ENCODE measurements at regions not wholly inside any gene's neighbourhood (a gene's known extent, or its start where the extent isn't known, plus 50 kb on each side); places are given as distances from the start of the nearest gene placed in this dataset.

DNA sequence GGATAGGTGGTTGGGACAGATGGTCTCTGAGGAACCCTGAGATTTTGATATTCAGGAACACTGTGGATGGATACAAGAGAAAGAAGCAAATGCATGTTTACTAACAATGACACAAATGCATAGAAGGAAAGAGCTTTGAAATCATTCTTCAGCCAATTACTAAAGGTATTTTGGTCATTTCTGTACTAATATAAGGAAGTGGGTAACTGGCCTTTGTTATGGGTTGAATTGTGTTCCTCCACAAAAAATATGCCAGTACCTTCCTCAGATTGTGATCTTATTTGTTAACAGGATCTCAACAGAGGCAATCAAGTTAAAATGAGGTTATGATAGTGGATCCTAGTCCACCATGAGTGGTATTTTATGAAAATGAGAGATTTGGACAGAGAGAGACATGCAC lies 68.7 kb upstream of the KCNA3 start:
- no peaks in the 10 kb centered on the region for H3F3A ChIP-seq (ENCODE audit: low read length, unreplicated experiment)
- no peak overlapping the region for H3K4me2 ChIP-seq (ENCODE audit: low read length)
- BruUV-seq (replicated peaks) = no TSS peak
- no peak overlapping the region for H3K4me3 ChIP-seq (ENCODE audit: low read length)
- peaks cover 8% of the 10 kb centered on the region; the same call in 1 of the 2 replicates for H3K27me3 ChIP-seq (ENCODE audit: low read length)
- H3K4me1 ChIP-seq (ENCODE audit: insufficient read depth, low read length) = no peaks in the 10 kb centered on the region
- H3K79me2 ChIP-seq (ENCODE audit: low read length) = no peaks in the 10 kb centered on the region
- H3K9ac ChIP-seq (ENCODE audit: low read length) = no peak overlapping the region
- no peak overlapping the region for H3K27ac ChIP-seq (ENCODE audit: low read length)
- no peaks in the 10 kb centered on the region for H4K20me1 ChIP-seq (ENCODE audit: low read length)
- H3K9me3 ChIP-seq (ENCODE audit: low read length) = no peaks in the 10 kb centered on the region
- TF ChIP-seq CTCF (conservative IDR thresholded peaks at IDR 0.05; ENCODE audit: low read depth, low read length) (no peak), EZH2 (IDR thresholded peaks at IDR 0.05; ENCODE audit: low read length, unreplicated experiment) (no peak), EZH2phosphoT487 (IDR thresholded peaks at IDR 0.05; ENCODE audit: borderline replicate concordance, low read length) (no peak)
- ATAC-seq (no peak), DNase-seq (no peak)
- intact Hi-C loops (cut with micrococcal nuclease) = no loop called here
- H2AFZ ChIP-seq (ENCODE audit: low read length) = no peak overlapping the region
- no peaks in the 10 kb centered on the region for H3K36me3 ChIP-seq (ENCODE audit: low read depth, low read length)
- H3K9me2 ChIP-seq (replicated peaks; ENCODE audit: low read length) = no peaks in the 10 kb centered on the region
- ChIA-PET CTCF (no interaction called here), POLR2A (ENCODE audit: unreplicated experiment) (no interaction called here)

DNA sequence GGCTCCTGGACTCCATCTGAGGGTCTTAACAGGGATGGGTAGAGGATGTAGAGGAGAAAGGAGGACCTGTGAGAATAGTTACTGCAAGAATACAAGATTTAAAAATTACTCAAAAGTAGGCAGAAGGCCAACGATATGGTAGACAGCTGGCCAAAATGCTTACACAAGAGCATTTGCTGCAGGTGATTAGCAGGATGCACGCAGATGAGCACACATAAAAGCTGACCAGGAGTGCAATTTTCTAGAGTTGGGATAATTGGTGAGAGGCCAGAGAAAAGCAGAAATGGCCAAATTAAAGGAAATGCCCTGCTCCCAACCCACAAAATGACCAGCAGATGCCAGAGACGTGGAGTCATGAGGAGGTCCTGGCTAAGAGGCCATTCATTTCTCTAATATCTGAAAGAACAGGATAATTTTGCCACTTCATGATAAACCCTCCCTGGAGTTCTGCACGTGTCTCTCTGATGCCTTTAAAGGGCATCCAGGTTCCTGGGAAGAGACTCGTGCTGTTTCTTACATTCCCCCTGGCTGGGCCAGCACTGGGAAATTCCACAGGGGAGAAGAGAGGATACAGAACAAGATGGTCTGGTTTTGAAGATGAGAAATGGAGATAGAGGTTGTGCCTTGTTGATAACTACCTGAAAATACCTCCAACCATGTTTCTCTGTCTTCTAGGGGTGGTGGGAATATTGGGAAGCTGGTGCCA lies 62.3 kb upstream of the KCNA3 start:
- no peaks in the 10 kb centered on the region for H3K9me2 ChIP-seq (replicated peaks; ENCODE audit: low read length)
- H3K9me3 ChIP-seq (ENCODE audit: low read length) = no peaks in the 10 kb centered on the region
- H3F3A ChIP-seq (ENCODE audit: low read length, unreplicated experiment) = no peaks in the 10 kb centered on the region
- no peak overlapping the region for H3K27ac ChIP-seq (ENCODE audit: low read length)
- no peaks in the 10 kb centered on the region for H3K79me2 ChIP-seq (ENCODE audit: low read length)
- no peaks in the 10 kb centered on the region for H3K36me3 ChIP-seq (ENCODE audit: low read depth, low read length)
- H3K27me3 ChIP-seq (ENCODE audit: low read length) = peaks cover 39% of the 10 kb centered on the region
- H4K20me1 ChIP-seq (ENCODE audit: low read length) = no peaks in the 10 kb centered on the region
- no peak overlapping the region for H2AFZ ChIP-seq (ENCODE audit: low read length)
- POLR2A ChIA-PET (ENCODE audit: unreplicated experiment) = no interaction called here
- no peaks in the 10 kb centered on the region for H3K4me1 ChIP-seq (ENCODE audit: insufficient read depth, low read length)
- DNase-seq = no peak
- CTCF ChIA-PET = no interaction called here
- H3K4me2 ChIP-seq (ENCODE audit: low read length) = no peak overlapping the region
- ATAC-seq = no peak
- intact Hi-C loops (cut with micrococcal nuclease) = no loop called here
- TF ChIP-seq EZH2phosphoT487 (IDR thresholded peaks at IDR 0.05; ENCODE audit: borderline replicate concordance, low read length) (no peak), CTCF (conservative IDR thresholded peaks at IDR 0.05; ENCODE audit: low read depth, low read length) (no peak), EZH2 (IDR thresholded peaks at IDR 0.05; ENCODE audit: low read length, unreplicated experiment) (no peak)
- H3K9ac ChIP-seq (ENCODE audit: low read length) = no peak overlapping the region
- H3K4me3 ChIP-seq (ENCODE audit: low read length) = no peak overlapping the region
- BruUV-seq (replicated peaks) = no TSS peak

GRCh38 chr1:110734133-110734680 lies 59.5 kb upstream of the KCNA3 start:
- Histone ChIP-seq H3K27ac (ENCODE audit: low read length) (no peak overlapping the region), H4K20me1 (ENCODE audit: low read length) (no peaks in the 10 kb centered on the region), H3K9me3 (ENCODE audit: low read length) (no peaks in the 10 kb centered on the region), H2AFZ (ENCODE audit: low read length) (no peak overlapping the region), H3K79me2 (ENCODE audit: low read length) (no peaks in the 10 kb centered on the region), H3F3A (ENCODE audit: low read length, unreplicated experiment) (no peaks in the 10 kb centered on the region), H3K36me3 (ENCODE audit: low read depth, low read length) (no peaks in the 10 kb centered on the region), H3K4me2 (ENCODE audit: low read length) (no peak overlapping the region), H3K4me3 (ENCODE audit: low read length) (no peak overlapping the region), H3K27me3 (ENCODE audit: low read length) (peaks cover 62% of the 10 kb centered on the region), H3K4me1 (ENCODE audit: insufficient read depth, low read length) (no peaks in the 10 kb centered on the region), H3K9me2 (replicated peaks; ENCODE audit: low read length) (no peaks in the 10 kb centered on the region), H3K9ac (ENCODE audit: low read length) (no peak overlapping the region)
- no TSS peak for BruUV-seq (replicated peaks)
- ChIA-PET POLR2A (ENCODE audit: unreplicated experiment) (no interaction called here), CTCF (no interaction called here)
- DNase-seq (no peak), ATAC-seq (no peak)
- intact Hi-C loops (cut with micrococcal nuclease) = no loop called here
- TF ChIP-seq CTCF (conservative IDR thresholded peaks at IDR 0.05; ENCODE audit: low read depth, low read length) (no peak), EZH2phosphoT487 (IDR thresholded peaks at IDR 0.05; ENCODE audit: borderline replicate concordance, low read length) (no peak)
